H1 (cell line): ENCODE measurements at regions not wholly inside any gene's neighbourhood (a gene's known extent, or its start where the extent isn't known, plus 50 kb on each side); places are given as distances from the start of the nearest gene placed in this dataset.

Experiments used
- FOSL1 ChIP-seq: IDR thresholded peaks from 2 replicates; pipeline ENCODE4 v1.6.1; 2011; ENCODE audit warnings: mild to moderate bottlenecking, low read depth, low read length, moderate library complexity; ENCODE audit not compliant: insufficient read depth
- SUZ12 ChIP-seq: fragments of 200-600 bp; sonication (generic); IDR thresholded peaks from 2 replicates; pipeline ENCODE4 v1.6.1; 2012; ENCODE audit warnings: mild to moderate bottlenecking, inconsistent platforms, low read length, moderate library complexity, mixed read lengths

- no peak for TF ChIP-seq SUZ12
- TF ChIP-seq FOSL1, result no peak
Observed at GRCh38 chr3:192079098-192079497, 618.1 kb downstream of the PYDC2 start.
